ENCODE measurements at regions not wholly inside any gene's neighbourhood (a gene's known extent, or its start where the extent isn't known, plus 50 kb on each side); places are given as distances from the start of the nearest gene placed in this dataset.

DNA sequence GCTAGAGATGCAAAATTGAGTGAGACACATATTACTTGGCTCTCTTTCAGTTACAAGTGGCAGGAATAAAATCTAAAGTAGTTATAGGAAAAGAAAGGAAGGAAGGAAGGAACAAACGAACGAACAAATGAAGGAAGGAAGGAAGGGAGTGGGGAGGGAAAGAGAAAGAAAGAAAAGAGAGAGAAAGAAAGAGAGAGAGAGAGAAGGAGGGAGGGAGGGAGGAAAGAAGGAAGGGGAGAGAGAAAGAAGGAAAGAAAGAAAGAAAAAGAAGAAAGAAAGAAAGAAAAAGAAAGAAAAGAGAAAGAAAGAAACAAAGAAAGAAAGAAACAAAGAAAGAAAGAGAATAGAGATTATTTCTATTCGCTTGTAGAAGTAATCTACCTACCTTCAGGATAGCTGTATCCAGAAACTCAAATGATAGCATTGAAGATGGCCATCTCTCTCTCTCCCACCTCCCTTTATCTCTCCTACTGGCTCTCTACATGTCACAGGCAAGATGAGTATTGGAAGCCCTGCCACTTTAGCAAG lies 229.7 kb upstream of the TLE3 start:
- intact Hi-C loops (cut with DNase I), result loop anchor here (5.0 to 10.0 kb wide), 3 partner anchors 147 to 580 kb away; partner anchors contain the start of gene TLE3
- no peak for DNase-seq (ENCODE audit: extremely low spot score in 2 of 2)
- peak overlapping the region; percentile 39 for H3K27ac ChIP-seq
- TF ChIP-seq POLR2A (IDR thresholded peaks at IDR 0.05) (no peak), CTCF (IDR thresholded peaks at IDR 0.05) (no peak), POLR2AphosphoS5 (IDR thresholded peaks at IDR 0.05; ENCODE audit: insufficient read depth in 1 of 2, low read depth in 1 of 2) (no peak)
- no peaks in the 10 kb centered on the region for H3K9me3 ChIP-seq
- H3K27me3 ChIP-seq, result no peaks in the 10 kb centered on the region
- no peaks in the 10 kb centered on the region for H3K36me3 ChIP-seq
- peaks cover 51% of the 10 kb centered on the region for H3K4me1 ChIP-seq
- no peak overlapping the region for H3K4me3 ChIP-seq

DNA sequence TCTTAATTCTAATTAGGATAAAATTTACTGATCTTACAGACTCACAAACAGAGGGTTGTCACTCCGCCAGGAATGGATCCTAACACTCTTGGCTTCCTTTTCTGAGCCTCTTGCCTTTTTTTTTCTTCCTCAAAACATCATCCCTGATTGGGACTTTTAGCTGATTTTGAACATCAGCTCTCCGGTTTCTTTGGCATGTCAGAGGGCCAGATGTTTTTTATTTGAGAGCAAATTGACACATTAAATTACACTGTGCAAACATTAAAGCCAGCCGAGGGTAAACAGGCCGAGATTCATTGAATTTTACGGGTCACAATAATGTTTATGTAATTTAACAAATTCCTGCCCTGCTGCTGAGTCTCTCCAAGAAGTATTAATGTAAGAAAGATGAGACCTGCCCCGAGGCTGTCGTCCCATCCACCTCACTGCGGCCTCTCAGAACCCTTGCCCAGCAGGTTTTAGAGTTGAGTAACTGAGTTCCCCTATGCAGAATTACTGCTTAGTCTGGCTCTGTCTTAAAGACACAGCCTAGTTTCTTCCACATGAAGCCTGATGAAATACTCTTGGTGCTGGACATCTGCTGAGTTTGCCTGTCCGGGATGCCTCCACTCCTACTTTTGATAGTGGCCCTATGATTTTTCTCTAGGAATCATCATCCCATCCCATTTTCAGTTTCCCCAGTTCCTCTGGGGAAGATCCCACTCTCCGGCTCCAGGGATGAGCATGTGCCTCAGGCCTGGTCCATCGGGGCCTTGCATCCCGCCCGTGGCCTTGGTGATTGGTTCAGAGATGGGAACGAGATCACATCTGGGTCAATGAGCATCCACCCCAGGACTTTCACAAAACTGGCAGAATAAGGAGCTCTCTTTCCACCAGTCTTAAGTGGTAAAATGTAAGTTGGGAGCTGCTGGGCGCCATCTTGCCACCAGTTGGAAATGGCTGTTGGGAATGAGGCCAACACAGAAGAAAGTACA lies 226.6 kb upstream of the TLE3 start:
- H3K27ac ChIP-seq, result peak overlapping the region; percentile 62
- H3K27me3 ChIP-seq, result no peaks in the 10 kb centered on the region
- no peak for TF ChIP-seq POLR2A (IDR thresholded peaks at IDR 0.05)
- TF ChIP-seq POLR2AphosphoS5 (IDR thresholded peaks at IDR 0.05; ENCODE audit: insufficient read depth in 1 of 2, low read depth in 1 of 2), result peak; percentile 10 to 62
- DNase-seq (ENCODE audit: extremely low spot score in 2 of 2), result peak in 1 of 2 donors; percentile 91
- H3K4me3 ChIP-seq, result no peak overlapping the region
- H3K36me3 ChIP-seq, result no peaks in the 10 kb centered on the region
- intact Hi-C loops (cut with DNase I), result loop anchor here (5.0 to 10.0 kb wide), 3 partner anchors 52 to 229 kb away; partner anchors contain the start of gene TLE3
- no peaks in the 10 kb centered on the region for H3K9me3 ChIP-seq
- H3K4me1 ChIP-seq, result peaks cover 79% of the 10 kb centered on the region

GRCh38 chr15:70323111-70323851 lies 225.6 kb upstream of the TLE3 start:
- H3K27ac ChIP-seq, result peak overlapping the region; percentile 62
- no peak overlapping the region for H3K4me3 ChIP-seq
- no peaks in the 10 kb centered on the region for H3K27me3 ChIP-seq
- no peaks in the 10 kb centered on the region for H3K9me3 ChIP-seq
- intact Hi-C loops (cut with DNase I), result loop anchor here (5.0 to 10.0 kb wide), 3 partner anchors 51 to 228 kb away; partner anchors contain the start of gene TLE3
- peak in 1 of 2 donors; percentile 92 for DNase-seq (ENCODE audit: extremely low spot score in 2 of 2)
- TF ChIP-seq POLR2AphosphoS5 (IDR thresholded peaks at IDR 0.05; ENCODE audit: insufficient read depth in 1 of 2, low read depth in 1 of 2) (peak; percentile 41 to 61), CTCF (IDR thresholded peaks at IDR 0.05) (no peak)
- H3K36me3 ChIP-seq, result no peaks in the 10 kb centered on the region
- peaks cover 77% of the 10 kb centered on the region for H3K4me1 ChIP-seq

DNA sequence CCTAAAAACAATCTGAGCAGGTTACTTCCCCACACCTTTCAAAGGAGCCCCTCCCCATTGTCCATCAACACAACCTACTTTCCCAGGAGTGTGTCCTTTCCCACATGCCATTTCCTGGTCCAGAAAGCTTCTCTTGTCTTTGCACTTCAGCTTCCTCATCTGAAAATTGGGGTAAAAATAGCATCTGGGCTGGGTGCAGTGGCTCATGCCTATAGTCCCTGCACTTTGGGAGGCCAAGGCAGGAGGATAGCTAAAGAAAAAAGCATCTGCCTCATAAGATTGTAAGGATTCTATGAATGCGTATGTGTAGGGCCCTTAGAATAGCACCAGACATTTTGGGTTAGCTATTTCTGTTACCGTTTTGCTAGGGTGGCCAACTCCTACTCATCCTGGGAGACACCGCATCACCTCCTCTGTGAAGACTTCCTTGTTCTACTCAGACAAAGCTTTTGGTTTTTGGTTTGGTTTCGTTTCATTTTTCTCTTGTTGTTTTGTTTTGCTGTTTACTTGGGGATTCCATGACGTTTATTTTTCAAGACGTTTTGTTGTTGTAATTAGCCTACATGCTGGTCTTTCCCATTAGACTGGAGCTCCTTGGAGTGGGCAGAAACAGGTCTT lies 224.4 kb upstream of the TLE3 start:
- no peak overlapping the region for H3K4me3 ChIP-seq
- DNase-seq (ENCODE audit: extremely low spot score in 2 of 2), result no peak
- no peaks in the 10 kb centered on the region for H3K36me3 ChIP-seq
- no peaks in the 10 kb centered on the region for H3K9me3 ChIP-seq
- H3K27me3 ChIP-seq, result no peaks in the 10 kb centered on the region
- peak overlapping the region; percentile 34 for H3K27ac ChIP-seq
- TF ChIP-seq POLR2A (IDR thresholded peaks at IDR 0.05) (no peak), CTCF (IDR thresholded peaks at IDR 0.05) (no peak), POLR2AphosphoS5 (IDR thresholded peaks at IDR 0.05; ENCODE audit: insufficient read depth in 1 of 2, low read depth in 1 of 2) (no peak)
- intact Hi-C loops (cut with DNase I), result loop anchor here (5.0 to 10.0 kb wide), 3 partner anchors 50 to 227 kb away; partner anchors contain the start of gene TLE3
- peaks cover 73% of the 10 kb centered on the region for H3K4me1 ChIP-seq
